ENCODE measurements at regions not wholly inside any gene's neighbourhood (a gene's known extent, or its start where the extent isn't known, plus 50 kb on each side); places are given as distances from the start of the nearest gene placed in this dataset.

DNA sequence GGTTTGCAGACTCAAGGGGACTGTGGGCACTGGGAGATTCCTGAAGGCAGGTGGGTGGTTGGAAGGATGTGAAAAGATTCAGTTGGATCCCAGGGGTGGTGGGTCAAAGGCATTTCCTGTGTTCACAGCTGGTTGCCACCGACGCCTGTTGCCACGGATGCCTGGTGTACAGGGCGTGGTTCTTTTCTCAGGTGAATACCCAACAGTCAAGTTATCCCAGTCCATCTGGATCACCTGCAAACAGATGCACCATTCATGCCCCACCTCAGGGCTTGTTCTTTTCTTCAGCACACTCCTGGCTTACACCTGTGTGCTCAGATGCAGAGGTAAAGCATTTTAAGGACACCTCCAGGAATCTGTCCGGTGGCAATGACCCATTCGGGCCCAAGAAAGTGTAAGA lies 55.8 kb upstream of the SHOX start:
- no peaks in the 10 kb centered on the region for H3K4me1 ChIP-seq (ENCODE audit: control insufficient read depth, insufficient read depth, low read length)
- H3K36me3 ChIP-seq (ENCODE audit: control insufficient read depth, insufficient read depth, low read length) = no peaks in the 10 kb centered on the region
- H3K27me3 ChIP-seq (ENCODE audit: control insufficient read depth, insufficient read depth, low read length) = no peaks in the 10 kb centered on the region
- no peak overlapping the region for H3K4me3 ChIP-seq (ENCODE audit: low read length)
- no CpG with 5 or more reads among the region's 6 CpGs for WGBS (ENCODE audit: insufficient coverage, low lambda C conversion rate)
- H3K9me3 ChIP-seq (ENCODE audit: control insufficient read depth, low read depth, low read length) = no peaks in the 10 kb centered on the region
- H3K27ac ChIP-seq (ENCODE audit: low read length) = no peak overlapping the region
- no peak for DNase-seq

DNA sequence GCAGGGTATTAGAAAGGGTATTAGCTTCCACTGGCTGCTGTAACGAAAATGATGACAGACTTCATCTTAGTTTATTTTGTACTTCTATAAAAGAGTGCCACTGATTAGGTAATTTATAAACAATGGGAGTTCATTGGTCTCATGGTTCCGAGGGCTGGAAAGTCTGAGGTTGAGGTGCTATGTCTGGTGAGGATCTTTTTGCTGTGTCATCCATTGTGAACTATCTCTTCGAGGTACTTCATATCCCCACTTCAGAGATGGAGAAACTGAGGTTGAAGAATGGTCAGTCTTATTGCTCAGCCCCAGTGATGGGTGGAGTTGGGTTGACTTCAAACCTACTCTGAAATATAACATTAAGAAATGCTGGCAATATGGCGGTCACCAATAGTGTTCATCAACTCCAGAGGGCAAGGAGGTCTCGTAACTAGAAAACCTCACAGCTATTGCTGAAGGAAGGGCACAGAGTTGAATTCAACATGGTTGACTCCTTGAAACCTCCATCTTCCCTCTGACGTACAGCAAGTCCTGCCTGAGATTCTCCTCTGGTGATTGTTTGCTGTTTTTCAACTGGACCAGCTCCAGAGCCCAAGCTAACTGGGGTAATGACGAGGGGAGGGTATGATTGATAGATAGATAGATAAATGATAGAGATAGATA lies 53.6 kb upstream of the SHOX start:
- 100% methylated on average over 1 of the region's 7 CpGs for WGBS (ENCODE audit: insufficient coverage, low lambda C conversion rate)

DNA sequence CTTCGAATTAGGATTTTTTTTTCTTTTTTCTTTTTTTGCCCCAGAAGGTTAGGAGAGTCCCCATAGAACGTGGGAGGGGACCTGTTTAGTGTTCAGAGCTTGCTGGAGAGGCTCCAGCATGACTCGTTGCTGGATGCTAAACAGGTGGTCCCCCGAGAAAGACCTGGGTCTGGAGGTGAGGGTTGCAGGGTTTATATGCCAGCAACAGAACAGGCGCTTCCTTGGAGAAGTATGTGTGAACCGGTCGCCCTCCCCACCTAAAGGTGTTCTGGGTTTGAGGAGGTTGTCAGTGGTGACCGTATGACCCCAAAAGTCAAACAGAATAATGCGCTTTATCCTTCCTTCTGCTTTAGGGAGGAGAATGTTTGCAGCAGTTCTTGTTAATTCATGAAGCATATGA lies 52.1 kb upstream of the SHOX start:
- H3K4me3 ChIP-seq (ENCODE audit: low read length) = no peak overlapping the region
- no peaks in the 10 kb centered on the region for H3K9me3 ChIP-seq (ENCODE audit: control insufficient read depth, low read depth, low read length)
- H3K27me3 ChIP-seq (ENCODE audit: control insufficient read depth, insufficient read depth, low read length) = no peaks in the 10 kb centered on the region
- H3K36me3 ChIP-seq (ENCODE audit: control insufficient read depth, insufficient read depth, low read length) = no peaks in the 10 kb centered on the region
- peak in 1 of 2 donors; percentile 50 for DNase-seq
- H3K27ac ChIP-seq (ENCODE audit: low read length) = no peak overlapping the region
- WGBS (ENCODE audit: insufficient coverage, low lambda C conversion rate) = 37% methylated on average over 2 of the region's 9 CpGs
- no peaks in the 10 kb centered on the region for H3K4me1 ChIP-seq (ENCODE audit: control insufficient read depth, insufficient read depth, low read length)

More for the DNA sequence above, 53.6 kb upstream of the SHOX start:
- no peaks in the 10 kb centered on the region for H3K27me3 ChIP-seq (ENCODE audit: control insufficient read depth, insufficient read depth, low read length)
- no peak overlapping the region for H3K27ac ChIP-seq (ENCODE audit: low read length)
- H3K4me1 ChIP-seq (ENCODE audit: control insufficient read depth, insufficient read depth, low read length) = no peaks in the 10 kb centered on the region
- H3K9me3 ChIP-seq (ENCODE audit: control insufficient read depth, low read depth, low read length) = no peaks in the 10 kb centered on the region
- peak in 1 of 2 donors; percentile 44 for DNase-seq
- no peaks in the 10 kb centered on the region for H3K36me3 ChIP-seq (ENCODE audit: control insufficient read depth, insufficient read depth, low read length)
- H3K4me3 ChIP-seq (ENCODE audit: low read length) = no peak overlapping the region

DNA sequence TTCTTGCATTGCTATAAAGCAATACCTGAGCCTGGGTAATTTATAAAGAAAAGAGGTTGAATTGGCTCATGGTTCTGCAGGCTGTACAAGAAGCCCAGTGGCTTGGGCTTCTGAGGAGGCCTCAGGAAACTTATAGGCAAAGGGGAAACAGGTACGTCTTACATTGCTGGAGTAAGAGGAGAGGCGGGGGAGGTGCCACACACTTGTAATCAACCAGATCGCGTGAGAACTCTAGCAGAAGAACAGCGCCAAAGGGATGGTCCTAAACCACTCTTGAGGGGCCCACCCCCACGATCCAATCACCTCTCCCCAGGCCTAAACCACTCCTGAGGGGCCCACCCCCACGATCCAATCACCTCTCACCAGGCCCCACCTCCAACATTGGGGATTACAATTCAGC lies 50.6 kb upstream of the SHOX start:
- Histone ChIP-seq H3K9me3 (ENCODE audit: control insufficient read depth, low read depth, low read length) (peaks cover 9% of the 10 kb centered on the region), H3K36me3 (ENCODE audit: control insufficient read depth, insufficient read depth, low read length) (no peaks in the 10 kb centered on the region), H3K4me3 (ENCODE audit: low read length) (no peak overlapping the region), H3K4me1 (ENCODE audit: control insufficient read depth, insufficient read depth, low read length) (no peaks in the 10 kb centered on the region), H3K27ac (ENCODE audit: low read length) (no peak overlapping the region), H3K27me3 (ENCODE audit: control insufficient read depth, insufficient read depth, low read length) (no peaks in the 10 kb centered on the region)
- WGBS (ENCODE audit: insufficient coverage, low lambda C conversion rate) = no CpG with 5 or more reads among the region's 7 CpGs
- DNase-seq = peak; percentile 31 to 50

All from large intestine (tissue), 3 donors.